ENCODE measurements at regions not wholly inside any gene's neighbourhood (a gene's known extent, or its start where the extent isn't known, plus 50 kb on each side); places are given as distances from the start of the nearest gene placed in this dataset.

- WGBS, 2 donors, result 63% methylated on average over 1 of the region's 1 CpG; no CpG with 5 or more reads in 1 of the 2 donors
- TF ChIP-seq CTCF (IDR thresholded peaks at IDR 0.05) (no peak), POLR2A (IDR thresholded peaks at IDR 0.05) (no peak)
- peaks cover 0 to 2% (median under 1%) of the 10 kb centered on the region in 3 donors for H3K9me3 ChIP-seq
- no peak overlapping the region for H3K27ac ChIP-seq
- DNase-seq, result no peak
- intact Hi-C loops (cut with DNase I), result no loop called here
- H3K27me3 ChIP-seq, result peaks cover 0 to 76% (median 1%) of the 10 kb centered on the region in 4 donors
- H3K36me3 ChIP-seq, result no peaks in the 10 kb centered on the region
- no peaks in the 10 kb centered on the region for H3K4me1 ChIP-seq
- no peak overlapping the region for H3K4me3 ChIP-seq
Observed at GRCh38 chr17:74134991-74135390, 68.5 kb upstream of the RPL38 start.

GRCh38 chr17:74135391-74136167 lies 67.9 kb upstream of the RPL38 start:
- intact Hi-C loops (cut with DNase I), result no loop called here
- no peaks in the 10 kb centered on the region for H3K4me1 ChIP-seq

GRCh38 chr17:74137416-74137815 lies 66.1 kb upstream of the RPL38 start:
- DNase-seq, result no peak
- WGBS, 2 donors, result 29 to 31% methylated on average over 3 of the region's 3 CpGs
- no peak overlapping the region for H3K4me3 ChIP-seq
- H3K9me3 ChIP-seq, result peaks cover 0 to 17% (median 12%) of the 10 kb centered on the region in 3 donors
- H3K27me3 ChIP-seq, result peaks cover 0 to 52% (median 0%) of the 10 kb centered on the region in 4 donors
- H3K36me3 ChIP-seq, result no peaks in the 10 kb centered on the region
- TF ChIP-seq CTCF (IDR thresholded peaks at IDR 0.05) (no peak), POLR2A (IDR thresholded peaks at IDR 0.05) (no peak)
- intact Hi-C loops (cut with DNase I), result no loop called here
- no peaks in the 10 kb centered on the region for H3K4me1 ChIP-seq
- H3K27ac ChIP-seq, result no peak overlapping the region

More at GRCh38 chr17:74135391-74136167, 67.9 kb upstream of the RPL38 start:
- 20 to 48% methylated on average over 4 to 5 of the region's 9 CpGs for WGBS, 2 donors
- no peak overlapping the region for H3K27ac ChIP-seq
- DNase-seq, result no peak
- TF ChIP-seq POLR2A (IDR thresholded peaks at IDR 0.05) (no peak), CTCF (IDR thresholded peaks at IDR 0.05) (no peak)
- H3K27me3 ChIP-seq, result peaks cover 0 to 70% (median 1%) of the 10 kb centered on the region in 4 donors
- H3K36me3 ChIP-seq, result no peaks in the 10 kb centered on the region
- no peak overlapping the region for H3K4me3 ChIP-seq
- peaks cover 0 to 4% (median 2%) of the 10 kb centered on the region in 3 donors for H3K9me3 ChIP-seq

GRCh38 chr17:74139120-74139519 lies 64.4 kb upstream of the RPL38 start:
- peaks cover 0 to 35% (median 0%) of the 10 kb centered on the region in 4 donors for H3K27me3 ChIP-seq
- H3K4me1 ChIP-seq, result no peaks in the 10 kb centered on the region
- no peaks in the 10 kb centered on the region for H3K36me3 ChIP-seq
- intact Hi-C loops (cut with DNase I), result no loop called here
- H3K9me3 ChIP-seq, result peaks cover 0 to 33% (median 21%) of the 10 kb centered on the region in 3 donors
- no peak for TF ChIP-seq POLR2A (IDR thresholded peaks at IDR 0.05)
- TF ChIP-seq CTCF (IDR thresholded peaks at IDR 0.05), result no peak
- DNase-seq, result no peak
- H3K4me3 ChIP-seq, result no peak overlapping the region
- no peak overlapping the region for H3K27ac ChIP-seq

- intact Hi-C loops (cut with DNase I), result no loop called here
- WGBS, 2 donors, result 72 to 73% methylated on average over 3 of the region's 3 CpGs
- peaks cover 0 to 37% (median 21%) of the 10 kb centered on the region in 3 donors for H3K9me3 ChIP-seq
- TF ChIP-seq POLR2A (IDR thresholded peaks at IDR 0.05), result no peak
- TF ChIP-seq CTCF (IDR thresholded peaks at IDR 0.05), result no peak
- no peak for DNase-seq
- no peak overlapping the region for H3K4me3 ChIP-seq
- no peaks in the 10 kb centered on the region for H3K36me3 ChIP-seq
- H3K27ac ChIP-seq, result no peak overlapping the region
- peaks cover 0 to 29% (median 0%) of the 10 kb centered on the region in 4 donors for H3K27me3 ChIP-seq
- no peaks in the 10 kb centered on the region for H3K4me1 ChIP-seq
Observed at GRCh38 chr17:74140282-74140681, 63.2 kb upstream of the RPL38 start.

All from esophagus squamous epithelium (tissue), 5 donors.